Stimulated activated naive CD8-positive, alpha-beta T cell treated with anti-CD3 and anti-CD28 coated beads, Interleukin-15, Interleukin-2, amounts not matched to agents 100 U/mL and 50 U/mL, for 24 hours (primary cell): ENCODE measurements at regions not wholly inside any gene's neighbourhood (a gene's known extent, or its start where the extent isn't known, plus 50 kb on each side); places are given as distances from the start of the nearest gene placed in this dataset.

Experiments
- ATAC-seq: fragments of 150-1000 bp; cut with Tn5 transposase; one replicate; pipeline ENCODE4 v1.10.0; 2021
- DNase-seq: peaks from one replicate; pipeline ENCODE4 v3.0.0; 2021

DNA sequence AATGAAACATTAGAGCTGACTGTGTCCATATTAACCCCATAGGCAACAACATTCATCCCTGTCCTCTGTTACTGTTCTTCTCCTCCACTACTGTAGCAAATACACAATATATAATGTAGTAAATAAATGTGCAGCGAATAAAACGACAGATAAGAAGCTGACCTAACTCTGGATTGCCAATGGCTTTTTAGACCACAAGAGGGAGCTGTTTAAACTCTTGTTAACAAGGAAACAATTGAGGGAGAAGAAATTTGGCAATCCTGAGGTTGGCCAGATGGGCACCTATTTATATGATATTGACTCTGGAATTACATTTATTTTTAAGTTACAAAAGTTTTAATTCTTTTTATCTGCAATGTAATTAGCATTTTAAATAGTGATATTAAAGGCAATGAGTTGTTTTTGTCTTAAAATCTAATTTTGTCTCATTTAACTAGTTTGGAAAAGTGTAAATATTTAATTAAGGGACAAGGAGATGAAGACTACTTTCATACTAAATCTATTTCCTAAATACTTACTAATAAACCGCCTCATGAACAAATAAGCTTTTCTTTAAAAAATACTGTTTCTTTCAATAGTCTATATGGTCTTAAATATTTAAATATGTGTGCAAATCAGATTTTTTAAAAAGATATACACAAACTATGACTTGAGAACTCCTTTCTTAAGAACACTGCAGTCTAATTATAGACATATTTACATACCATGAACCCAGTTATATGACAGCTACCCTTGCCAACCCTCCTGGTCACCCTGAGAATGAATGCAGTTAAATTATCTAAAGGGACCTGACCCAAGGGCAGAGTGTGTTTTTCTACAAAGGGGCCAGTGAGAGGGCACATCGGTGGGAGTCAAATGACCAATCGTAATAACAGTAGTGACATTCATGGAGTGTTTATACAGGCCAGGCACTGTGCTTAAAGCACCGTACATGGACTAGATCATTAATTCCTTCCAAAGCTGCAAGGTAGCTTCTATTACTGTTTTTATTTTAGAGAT, 52.9 kb upstream of the HPF1 start:
- DNase-seq (no peak), ATAC-seq (peak; percentile 43)

DNA sequence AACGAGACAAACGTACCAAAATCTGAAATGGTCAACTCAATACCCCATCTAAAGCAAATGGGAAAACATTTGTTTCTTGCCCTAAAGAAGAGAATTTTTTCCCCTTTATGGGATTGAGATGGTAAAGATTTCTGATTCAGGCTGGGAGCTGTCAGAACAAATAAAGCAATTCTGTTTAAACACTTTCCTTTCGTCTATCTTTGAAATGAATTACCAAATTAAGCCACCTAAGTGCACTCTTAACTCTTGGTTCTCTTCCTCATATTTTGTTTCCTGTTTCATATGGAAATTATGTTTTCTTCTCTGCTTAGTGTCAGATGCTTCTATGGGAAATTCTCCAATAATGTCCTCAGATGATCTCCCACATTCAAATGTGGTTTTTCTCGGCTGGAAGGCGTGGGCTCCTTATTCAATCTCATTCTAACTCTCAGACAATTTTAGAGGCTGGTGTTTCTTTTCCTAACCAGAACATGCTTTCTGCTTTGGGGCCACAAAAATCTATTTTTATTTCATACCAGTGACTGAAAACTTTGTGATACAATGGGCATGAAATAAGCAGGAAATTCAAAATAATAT, 50.3 kb upstream of the HPF1 start:
- ATAC-seq (no peak), DNase-seq (no peak)
